Hepatocyte (in vitro differentiated cells): ENCODE measurements at regions not wholly inside any gene's neighbourhood (a gene's known extent, or its start where the extent isn't known, plus 50 kb on each side); places are given as distances from the start of the nearest gene placed in this dataset.

Experiments used
- DNase-seq: peaks from one replicate; pipeline ENCODE4 v3.0.0-alpha.2; 2016; ENCODE audit warnings: low spot score
- H2AFZ ChIP-seq: fragments of 200-600 bp; sonication (generic); 2 replicates; pipeline ENCODE4 v1.6.0; 2016; ENCODE audit warnings: antibody characterized with exemption, mild to moderate bottlenecking
- H3K27ac ChIP-seq: fragments of 200-600 bp; sonication (generic); 2 replicates; pipeline ENCODE4 v1.5.1; 2016; ENCODE audit warnings: mild to moderate bottlenecking
- H3K27me3 ChIP-seq: fragments of 200-600 bp; sonication (generic); 2 replicates; pipeline ENCODE4 v1.6.1; 2016
- H3K36me3 ChIP-seq: fragments of 200-600 bp; sonication (generic); replicated peaks from 2 replicates; pipeline ENCODE4 v1.5.1; 2016; ENCODE audit warnings: low read depth; ENCODE audit not compliant: insufficient read depth
- H3K4me1 ChIP-seq: fragments of 200-600 bp; sonication (generic); 2 replicates; pipeline ENCODE4 v1.5.1; 2016; ENCODE audit warnings: mild to moderate bottlenecking, moderate library complexity; ENCODE audit not compliant: insufficient read depth
- H3K4me2 ChIP-seq: fragments of 200-600 bp; sonication (generic); 2 replicates; pipeline ENCODE4 v1.6.0; 2016
- H3K4me3 ChIP-seq: fragments of 200-600 bp; sonication (generic); 2 replicates; pipeline ENCODE4 v1.5.1; 2016; ENCODE audit warnings: mild to moderate bottlenecking
- H3K79me2 ChIP-seq: fragments of 200-600 bp; sonication (generic); 2 replicates; pipeline ENCODE4 v1.6.0; 2017; ENCODE audit warnings: mild to moderate bottlenecking
- H3K9me2 ChIP-seq: fragments of 200-600 bp; sonication (generic); replicated peaks from 2 replicates; pipeline ENCODE4 v1.6.0; 2017; ENCODE audit warnings: mild to moderate bottlenecking; ENCODE audit not compliant: insufficient read depth
- H3K9me3 ChIP-seq: fragments of 200-600 bp; sonication (generic); 2 replicates; pipeline ENCODE4 v1.5.1; 2016; ENCODE audit warnings: low read depth, mild to moderate bottlenecking
- H4K20me1 ChIP-seq: fragments of 200-600 bp; sonication (generic); 2 replicates; pipeline ENCODE4 v1.6.0; 2016; ENCODE audit warnings: mild to moderate bottlenecking; ENCODE audit not compliant: insufficient read depth, poor library complexity, severe bottlenecking
- EZH2 ChIP-seq: fragments of 200-600 bp; sonication (generic); IDR thresholded peaks from 2 replicates; pipeline ENCODE4 v1.6.1; 2016; ENCODE audit warnings: antibody characterized with exemption, mild to moderate bottlenecking, borderline replicate concordance
- EZH2phosphoT487 ChIP-seq: fragments of 200-600 bp; sonication (generic); IDR thresholded peaks from one replicate; pipeline ENCODE4 v1.6.1; 2018; ENCODE audit warnings: antibody characterized with exemption, mild to moderate bottlenecking, low read depth, moderate library complexity; ENCODE audit not compliant: unreplicated experiment, severe bottlenecking
- WGBS: methylation state at CpG from one replicate; pipeline ENCODE4 v1.1.6; 2016; ENCODE audit warnings: low lambda C conversion rate; ENCODE audit errors: missing lambda C conversion rate; 5-methylcytosine and 5-hydroxymethylcytosine counted together
- TF ChIP-seq, protein P1 (sequence below): fragments of 200-600 bp; sonication (generic); IDR thresholded peaks from 2 replicates; pipeline ENCODE4 v1.5.1; 2016; ENCODE audit warnings: antibody characterized with exemption, mild to moderate bottlenecking; ENCODE audit not compliant: poor library complexity

DNA sequence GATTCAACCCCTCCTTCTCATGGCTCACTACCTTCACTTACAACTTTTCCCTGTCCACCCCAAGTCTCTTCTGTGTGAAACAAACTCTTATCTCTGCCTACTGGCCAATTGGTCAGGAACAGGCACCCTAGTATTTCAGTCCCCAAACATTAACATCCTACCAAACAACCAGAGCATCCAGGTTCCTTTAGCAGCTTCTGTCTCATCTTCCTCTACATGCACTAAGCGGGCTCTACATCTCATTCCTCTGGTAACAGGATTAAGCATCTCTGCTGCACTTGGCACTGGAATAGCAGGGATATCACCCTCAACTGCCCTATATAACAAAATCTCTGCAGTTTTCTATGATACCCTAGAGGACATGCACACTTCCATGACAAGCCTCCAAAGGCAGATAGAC is 116.2 kb downstream of the JRKL start:
- TF ChIP-seq, protein P1, sequence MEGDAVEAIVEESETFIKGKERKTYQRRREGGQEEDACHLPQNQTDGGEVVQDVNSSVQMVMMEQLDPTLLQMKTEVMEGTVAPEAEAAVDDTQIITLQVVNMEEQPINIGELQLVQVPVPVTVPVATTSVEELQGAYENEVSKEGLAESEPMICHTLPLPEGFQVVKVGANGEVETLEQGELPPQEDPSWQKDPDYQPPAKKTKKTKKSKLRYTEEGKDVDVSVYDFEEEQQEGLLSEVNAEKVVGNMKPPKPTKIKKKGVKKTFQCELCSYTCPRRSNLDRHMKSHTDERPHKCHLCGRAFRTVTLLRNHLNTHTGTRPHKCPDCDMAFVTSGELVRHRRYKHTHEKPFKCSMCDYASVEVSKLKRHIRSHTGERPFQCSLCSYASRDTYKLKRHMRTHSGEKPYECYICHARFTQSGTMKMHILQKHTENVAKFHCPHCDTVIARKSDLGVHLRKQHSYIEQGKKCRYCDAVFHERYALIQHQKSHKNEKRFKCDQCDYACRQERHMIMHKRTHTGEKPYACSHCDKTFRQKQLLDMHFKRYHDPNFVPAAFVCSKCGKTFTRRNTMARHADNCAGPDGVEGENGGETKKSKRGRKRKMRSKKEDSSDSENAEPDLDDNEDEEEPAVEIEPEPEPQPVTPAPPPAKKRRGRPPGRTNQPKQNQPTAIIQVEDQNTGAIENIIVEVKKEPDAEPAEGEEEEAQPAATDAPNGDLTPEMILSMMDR: no peak
- TF ChIP-seq EZH2 (no peak), EZH2phosphoT487 (no peak)

DNA sequence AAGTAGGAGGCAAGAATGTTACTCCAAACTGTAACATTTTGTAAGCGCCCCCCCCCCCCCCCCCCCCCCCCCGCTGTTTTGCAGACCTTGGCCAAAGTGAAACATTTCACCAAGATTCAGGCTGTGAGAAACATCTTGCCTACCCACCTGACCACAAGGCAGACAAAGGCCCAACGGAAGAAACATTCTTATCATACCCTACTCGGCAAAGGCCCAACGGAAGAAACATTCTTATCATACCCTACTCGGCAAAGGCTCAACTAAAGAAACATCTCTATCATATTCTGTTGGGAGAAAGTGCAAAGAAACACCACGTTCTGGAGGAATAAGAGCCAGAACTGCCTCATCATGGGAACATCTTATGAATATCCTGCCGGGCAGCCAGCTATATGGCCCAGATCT is 117.1 kb downstream of the JRKL start:
- no peaks in the 10 kb centered on the region for H3K9me2 ChIP-seq
- no peak overlapping the region for H3K27ac ChIP-seq
- H3K4me2 ChIP-seq: no peak overlapping the region
- H3K4me3 ChIP-seq: no peak overlapping the region
- DNase-seq: no peak
- H3K36me3 ChIP-seq: no peaks in the 10 kb centered on the region
- WGBS: 85% methylated on average over 7 of the region's 8 CpGs
- no peaks in the 10 kb centered on the region for H3K9me3 ChIP-seq
- no peaks in the 10 kb centered on the region for H3K27me3 ChIP-seq
- TF ChIP-seq, protein P1: no peak
- TF ChIP-seq EZH2phosphoT487: no peak
- TF ChIP-seq EZH2: no peak
- no peaks in the 10 kb centered on the region for H4K20me1 ChIP-seq
- no peaks in the 10 kb centered on the region for H3K79me2 ChIP-seq
- H3K4me1 ChIP-seq: no peaks in the 10 kb centered on the region
- H2AFZ ChIP-seq: no peak overlapping the region

More for the DNA sequence above, 116.2 kb downstream of the JRKL start:
- WGBS: 94% methylated on average over 1 of the region's 1 CpG
- H3K4me1 ChIP-seq: no peaks in the 10 kb centered on the region
- H4K20me1 ChIP-seq: no peaks in the 10 kb centered on the region
- H3K9me2 ChIP-seq: no peaks in the 10 kb centered on the region
- H3K9me3 ChIP-seq: no peaks in the 10 kb centered on the region
- H3K4me2 ChIP-seq: no peak overlapping the region
- no peaks in the 10 kb centered on the region for H3K27me3 ChIP-seq
- no peak overlapping the region for H3K27ac ChIP-seq
- no peaks in the 10 kb centered on the region for H3K79me2 ChIP-seq
- no peaks in the 10 kb centered on the region for H3K36me3 ChIP-seq
- no peak overlapping the region for H3K4me3 ChIP-seq
- H2AFZ ChIP-seq: no peak overlapping the region
- DNase-seq: no peak

DNA sequence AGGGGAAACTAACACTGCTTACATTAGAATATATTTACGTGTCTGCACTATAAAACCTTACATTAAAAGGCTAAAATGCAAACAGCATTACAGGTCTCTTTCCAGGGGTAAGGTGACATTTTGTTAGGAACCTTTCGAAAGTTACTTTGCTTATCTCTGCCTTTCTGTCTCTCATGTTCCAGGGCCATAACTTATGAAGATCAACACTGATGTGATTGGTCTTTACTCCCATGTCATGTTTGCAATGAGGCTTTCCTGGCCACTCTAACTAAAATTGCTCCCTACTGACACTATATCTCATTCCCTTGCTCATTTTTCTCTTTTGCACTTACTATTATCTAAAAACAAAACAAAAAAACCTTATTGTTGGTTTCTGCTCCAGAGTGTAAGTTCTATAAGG is 119.0 kb downstream of the JRKL start:
- no peak overlapping the region for H3K27ac ChIP-seq
- no peak overlapping the region for H2AFZ ChIP-seq
- TF ChIP-seq EZH2phosphoT487 (no peak), EZH2 (no peak)
- TF ChIP-seq, protein P1: no peak
- no peaks in the 10 kb centered on the region for H3K4me1 ChIP-seq
- no peak overlapping the region for H3K4me3 ChIP-seq
- whole genome bisulfite sequencing: 84% methylated on average over 2 of the region's 2 CpGs
- no peaks in the 10 kb centered on the region for H3K79me2 ChIP-seq
- H3K9me2 ChIP-seq: no peaks in the 10 kb centered on the region
- H3K4me2 ChIP-seq: no peak overlapping the region
- no peaks in the 10 kb centered on the region for H3K27me3 ChIP-seq
- no peak for DNase-seq
- no peaks in the 10 kb centered on the region for H4K20me1 ChIP-seq
- no peaks in the 10 kb centered on the region for H3K36me3 ChIP-seq
- H3K9me3 ChIP-seq: no peaks in the 10 kb centered on the region

DNA sequence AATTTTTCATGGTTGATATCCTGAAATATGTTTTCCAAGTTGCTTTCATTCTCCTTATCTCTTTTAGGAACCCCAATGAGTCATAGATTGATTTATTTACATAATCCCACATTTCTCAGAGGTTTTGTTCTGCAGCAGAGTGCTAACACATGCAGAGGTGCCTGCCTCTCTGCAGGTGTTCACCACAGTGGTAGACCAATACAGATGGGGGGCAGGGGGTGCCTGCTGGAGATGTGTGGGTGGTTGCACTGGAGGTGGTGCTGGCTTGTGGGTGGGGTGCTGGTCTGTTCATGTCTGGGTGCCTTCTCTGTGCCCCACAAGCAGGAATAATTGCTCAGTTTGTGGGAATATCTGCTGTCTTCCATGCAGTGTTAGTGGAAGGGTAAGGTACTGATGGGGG is 131.1 kb downstream of the JRKL start:
- Histone ChIP-seq H3K9me3 (no peaks in the 10 kb centered on the region), H3K9me2 (no peaks in the 10 kb centered on the region)
- TF ChIP-seq EZH2phosphoT487 (no peak), EZH2 (no peak)
- TF ChIP-seq, protein P1: no peak

More for the DNA sequence above, 131.1 kb downstream of the JRKL start:
- Histone ChIP-seq H3K79me2 (no peaks in the 10 kb centered on the region), H3K4me2 (no peak overlapping the region), H4K20me1 (no peaks in the 10 kb centered on the region), H3K36me3 (no peaks in the 10 kb centered on the region), H3K4me3 (no peak overlapping the region), H3K27ac (no peak overlapping the region), H2AFZ (no peak overlapping the region), H3K27me3 (no peaks in the 10 kb centered on the region), H3K4me1 (no peaks in the 10 kb centered on the region)
- DNase-seq: no peak
